HG03175 (cell line): ENCODE measurements at regions not wholly inside any gene's neighbourhood (a gene's known extent, or its start where the extent isn't known, plus 50 kb on each side); places are given as distances from the start of the nearest gene placed in this dataset.
"Not testable (repeated sequence)": the region's sequence is repeated elsewhere in the genome, so short reads cannot be mapped to it uniquely, and the experiment has no call there.

Experiments
- ATAC-seq: cut with Tn5 transposase; IDR thresholded peaks from one replicate; pipeline ENCODE4 v1.9.1; 2021; ENCODE audit warnings: mild to moderate bottlenecking, moderate library complexity; ENCODE audit not compliant: unreplicated experiment

DNA sequence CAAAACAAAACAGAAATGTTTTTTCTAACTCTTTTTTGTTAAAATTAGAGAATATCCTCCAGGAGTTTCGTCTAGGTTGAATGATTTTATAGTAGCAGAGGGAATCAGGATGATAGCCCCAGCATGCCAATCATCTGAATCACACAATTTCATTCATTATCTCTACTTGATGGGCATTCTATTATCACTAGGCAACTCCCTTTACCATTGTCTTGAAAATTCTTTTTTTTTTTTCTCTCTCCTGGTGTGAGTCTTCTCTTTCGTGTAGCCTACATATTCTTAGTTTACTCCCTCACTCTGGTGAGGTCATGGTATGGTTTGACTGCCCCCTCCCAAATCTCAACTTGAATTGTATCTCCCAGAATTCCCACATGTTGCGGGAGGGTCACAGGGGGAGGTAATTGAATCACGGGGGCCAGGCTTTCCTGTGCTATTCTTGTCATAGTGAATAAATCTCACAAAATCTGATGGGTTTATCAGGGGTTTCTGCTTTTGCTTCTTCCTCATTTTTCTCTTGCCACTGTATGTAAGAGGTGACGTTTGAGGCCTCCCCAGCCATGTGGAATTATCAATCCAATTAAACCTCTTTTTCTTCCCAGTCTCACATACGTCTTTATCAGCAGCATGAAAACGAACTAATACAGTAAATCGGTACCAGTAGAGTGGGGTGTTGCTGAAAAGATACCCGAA lies 105.0 kb downstream of the OTUD1 start:
- ATAC-seq: no peak

DNA sequence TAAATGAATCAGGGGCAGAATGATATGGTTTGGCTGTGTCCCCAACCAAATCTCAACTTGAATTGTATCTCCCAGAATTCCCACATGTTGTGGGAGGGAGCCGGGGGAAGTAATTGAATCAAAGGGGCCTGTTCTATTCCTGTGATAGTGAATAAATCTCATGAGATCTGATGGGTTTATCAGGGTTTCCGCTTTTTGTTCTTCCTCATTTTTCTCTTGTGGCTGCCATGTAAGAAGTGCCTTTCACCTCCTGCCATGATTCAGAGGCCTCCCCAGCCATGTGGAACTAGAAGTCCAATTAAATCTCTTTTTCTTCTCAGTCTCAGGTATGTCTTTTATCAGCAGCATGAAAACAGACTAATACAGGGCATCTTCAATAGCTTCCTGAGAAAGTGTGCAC lies 107.0 kb downstream of the OTUD1 start:
- ATAC-seq: not testable (repeated sequence)

DNA sequence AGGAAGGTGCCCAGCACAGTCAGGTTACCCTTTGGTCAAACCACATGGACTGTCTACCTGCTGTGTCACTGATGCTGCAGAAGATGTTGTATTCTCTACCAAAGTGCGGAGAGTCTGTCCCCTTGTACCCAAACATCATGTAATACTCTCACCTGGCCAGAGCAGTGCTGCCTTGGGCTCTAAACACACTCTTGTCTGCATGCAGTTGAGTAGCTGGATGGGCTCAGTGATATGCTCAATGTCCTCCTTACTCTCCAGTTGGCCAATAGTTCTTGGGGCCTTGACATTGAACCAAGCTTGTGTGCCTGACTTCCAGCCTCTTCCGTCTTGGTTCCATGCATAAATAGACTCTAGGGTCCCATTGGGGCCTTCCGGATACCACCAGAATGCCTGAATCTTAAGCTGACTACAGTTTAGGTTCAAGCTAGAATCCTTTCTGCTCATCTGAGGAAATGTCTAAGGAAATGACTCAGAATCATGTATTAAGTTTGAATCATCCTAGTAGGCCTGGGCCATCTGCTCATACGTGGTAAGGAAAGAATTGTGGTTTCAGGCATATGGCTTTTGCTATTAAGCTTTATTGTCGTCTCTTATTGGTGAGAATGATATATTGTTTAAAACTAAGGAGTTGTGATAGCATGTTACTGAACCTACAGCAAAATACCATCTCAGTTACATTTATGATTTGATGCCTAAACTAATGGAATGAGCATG lies 118.0 kb downstream of the OTUD1 start:
- ATAC-seq: no peak

DNA sequence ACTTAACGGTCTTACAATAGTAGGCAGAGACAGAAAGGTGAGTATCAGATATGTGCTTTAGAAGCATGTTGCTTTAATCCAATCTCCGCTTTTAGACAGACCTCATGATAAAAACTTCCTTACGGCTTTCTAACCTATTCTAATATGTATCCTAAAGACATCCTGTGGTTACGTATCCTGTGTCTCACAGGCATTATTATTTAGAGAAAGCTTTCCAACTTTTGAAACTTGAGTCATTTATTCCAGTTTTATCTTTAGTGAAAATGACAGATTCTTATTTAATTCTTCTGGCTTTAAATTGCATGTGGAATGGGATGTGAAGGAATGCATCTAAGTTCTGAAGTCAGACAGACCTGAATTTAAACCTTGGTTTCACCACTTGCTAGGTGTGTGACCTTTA lies 118.9 kb downstream of the OTUD1 start:
- ATAC-seq: no peak

DNA sequence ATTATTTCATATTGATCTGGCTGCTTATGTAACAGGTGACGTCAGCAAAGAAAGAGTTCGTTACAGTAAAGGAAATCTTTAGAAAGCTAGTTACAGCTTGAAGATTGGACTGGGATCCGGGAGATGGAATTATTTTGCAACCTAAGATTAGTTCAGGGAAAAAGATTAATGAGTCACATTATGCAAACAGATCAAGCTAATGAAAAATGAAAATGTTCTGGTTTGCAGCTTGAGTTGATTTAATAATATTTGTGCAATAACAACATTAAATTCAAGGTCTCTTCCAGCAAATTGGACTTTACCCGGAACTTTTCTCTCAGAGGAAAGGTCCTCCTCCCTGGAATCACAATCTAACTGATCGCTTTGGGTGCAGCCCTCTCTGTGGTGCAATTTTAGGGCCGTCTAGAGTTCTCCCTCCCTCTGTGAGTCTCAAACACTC lies 119.5 kb downstream of the OTUD1 start:
- ATAC-seq: no peak

DNA sequence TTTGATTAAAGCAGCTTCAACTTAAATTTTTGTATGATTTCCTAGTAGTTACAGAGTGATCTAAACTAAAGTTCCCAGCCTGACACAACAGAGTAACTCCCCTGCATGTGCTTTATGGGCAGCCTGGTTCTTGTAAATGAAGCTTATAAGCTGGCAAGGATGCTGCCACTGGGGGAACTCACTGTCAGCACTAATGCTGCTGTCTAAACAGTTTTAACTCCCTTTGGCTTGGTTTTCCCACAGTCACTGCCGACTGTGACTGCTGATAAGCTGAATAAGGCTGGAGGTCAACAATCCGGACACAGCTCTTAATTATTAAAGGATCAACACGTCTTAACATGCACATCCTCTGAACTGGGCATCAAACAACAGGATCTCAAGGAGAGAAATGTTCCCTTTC lies 130.1 kb downstream of the OTUD1 start:
- no peak for ATAC-seq

DNA sequence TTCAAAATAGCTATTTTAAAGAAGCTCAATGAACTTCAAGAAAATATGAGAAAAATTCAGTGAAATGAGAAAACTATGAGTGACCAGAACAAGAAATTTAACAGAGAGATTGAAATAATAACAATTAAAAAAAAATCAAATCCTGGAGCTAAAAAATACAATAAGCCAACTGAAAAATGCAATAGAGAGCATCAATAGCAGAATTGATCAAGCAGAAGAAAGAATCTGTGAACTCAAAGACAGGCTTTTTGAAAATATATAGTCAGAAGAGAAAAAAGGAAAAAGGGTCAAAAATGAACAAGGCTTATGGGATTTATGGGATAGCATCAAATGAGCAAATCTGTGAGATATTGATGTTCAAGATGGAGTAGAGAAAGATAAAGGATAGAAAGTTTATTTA lies 133.0 kb downstream of the OTUD1 start:
- no peak for ATAC-seq

DNA sequence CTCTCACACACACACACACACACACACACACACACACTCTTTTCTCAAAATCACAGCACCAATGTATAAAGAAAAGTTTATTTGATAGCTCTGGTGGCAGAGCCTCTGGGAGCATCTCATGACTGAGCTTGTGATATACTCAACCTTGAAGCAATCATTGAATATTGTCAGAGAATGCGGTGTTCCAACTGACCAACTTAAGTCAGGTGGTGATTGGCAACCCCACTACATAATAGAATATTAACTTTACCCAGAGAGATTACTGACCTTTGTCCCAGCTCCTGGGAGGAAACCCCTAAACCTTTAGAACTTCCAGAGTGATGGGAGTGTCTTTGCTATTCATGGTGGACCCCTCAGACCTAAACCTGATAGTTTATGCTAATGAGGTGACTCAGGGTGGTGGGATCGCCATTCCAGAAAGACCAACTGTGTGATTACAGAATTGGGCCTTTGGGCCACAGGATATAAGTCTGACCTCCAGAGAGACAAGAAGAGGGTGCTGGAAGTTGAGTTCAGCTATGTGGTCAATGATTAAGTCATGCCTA lies 143.1 kb downstream of the OTUD1 start:
- no peak for ATAC-seq

DNA sequence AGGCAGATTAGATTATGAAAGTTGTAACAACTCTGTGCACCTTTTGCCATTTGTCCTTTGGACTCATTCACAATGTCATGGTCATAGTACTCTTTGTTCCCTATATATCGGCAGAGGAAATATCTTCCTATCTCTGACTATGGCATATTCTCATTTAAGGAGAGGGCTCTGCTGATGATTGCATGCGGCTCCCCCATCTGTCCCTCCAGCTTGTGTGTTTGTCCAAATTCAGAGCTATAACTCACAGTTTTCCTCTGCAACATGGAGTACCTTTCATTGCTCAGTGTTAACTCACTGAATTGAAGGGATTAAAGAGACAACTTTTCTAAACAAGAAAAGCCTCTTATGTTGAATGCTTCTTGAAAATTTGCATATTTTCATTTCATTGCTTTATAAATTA lies 145.5 kb downstream of the OTUD1 start:
- ATAC-seq: no peak

DNA sequence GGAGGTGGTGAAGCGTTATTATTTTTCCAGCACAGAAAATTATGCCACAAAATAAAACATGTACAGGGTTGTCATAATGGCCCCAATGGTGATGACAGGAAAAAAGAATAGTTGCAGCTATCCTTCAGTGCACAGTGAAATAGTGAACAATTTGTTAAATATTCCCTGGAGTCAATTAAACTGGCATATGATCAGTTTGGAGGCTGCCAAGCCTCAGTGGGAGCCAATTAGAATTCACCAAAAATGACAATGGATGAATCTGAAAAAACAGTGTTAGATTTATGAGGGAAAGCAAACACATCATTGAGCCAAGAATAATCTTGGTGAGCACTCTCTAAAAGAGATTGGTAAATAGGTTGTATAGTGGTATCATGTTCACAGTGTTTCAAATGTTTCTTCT lies 146.3 kb downstream of the OTUD1 start:
- ATAC-seq: no peak

DNA sequence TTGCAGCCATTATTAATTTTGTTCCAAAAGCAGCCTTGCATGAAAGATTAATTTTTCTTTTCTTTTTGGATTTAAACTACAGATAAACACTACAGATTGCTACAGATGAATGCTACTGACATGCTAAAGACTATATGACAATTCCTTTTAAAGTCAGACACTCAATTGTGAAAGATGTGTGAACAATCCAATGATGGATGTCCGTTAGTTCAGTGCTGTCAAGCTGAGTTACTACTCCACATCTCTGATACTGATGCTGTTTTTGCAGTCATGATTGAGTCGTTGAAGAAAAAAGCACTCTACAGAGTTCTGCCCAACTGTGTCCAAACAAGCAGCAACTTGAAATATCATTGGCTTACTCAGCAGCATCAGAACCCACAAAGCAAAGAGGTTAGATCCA lies 146.8 kb downstream of the OTUD1 start:
- no peak for ATAC-seq

DNA sequence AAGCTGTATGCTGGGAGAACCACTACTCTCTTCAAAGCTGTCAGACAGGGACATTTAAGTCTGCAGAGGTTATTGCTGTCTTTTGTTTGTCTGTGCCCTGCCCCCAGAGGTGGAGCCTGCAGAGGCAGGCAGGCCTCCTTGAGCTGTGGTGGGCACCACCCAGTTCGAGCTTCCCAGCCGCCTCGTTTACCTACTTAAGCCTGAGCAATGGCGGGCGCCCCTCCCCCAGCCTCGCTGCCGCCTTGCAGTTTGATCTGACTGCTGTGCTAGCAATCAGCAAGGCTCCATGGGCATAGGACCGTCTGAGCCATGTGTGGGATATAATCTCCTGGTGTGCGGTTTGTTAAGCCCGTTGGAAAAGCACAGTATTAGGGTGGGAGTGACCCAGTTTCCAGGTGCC lies 156.4 kb downstream of the OTUD1 start:
- ATAC-seq: not testable (repeated sequence)

DNA sequence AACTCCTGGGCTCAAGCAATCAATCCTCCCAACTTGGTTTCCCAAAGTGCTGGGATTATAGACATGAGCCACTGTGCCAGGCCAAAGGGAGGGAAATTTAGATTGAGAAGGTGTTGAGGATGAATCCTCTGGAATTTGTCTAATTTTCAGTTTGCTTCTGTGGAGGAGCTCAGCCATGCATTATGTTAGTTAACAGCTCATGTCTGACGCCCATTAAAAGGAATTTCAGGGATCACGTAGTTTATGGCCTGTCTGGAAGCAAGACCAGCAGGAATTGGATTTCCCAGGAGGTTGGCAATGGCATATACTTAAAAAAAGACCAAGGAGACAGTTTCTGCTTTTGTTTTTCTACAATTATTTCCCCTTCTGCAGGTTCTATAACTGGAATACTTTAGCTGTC lies 165.7 kb downstream of the OTUD1 start:
- no peak for ATAC-seq

DNA sequence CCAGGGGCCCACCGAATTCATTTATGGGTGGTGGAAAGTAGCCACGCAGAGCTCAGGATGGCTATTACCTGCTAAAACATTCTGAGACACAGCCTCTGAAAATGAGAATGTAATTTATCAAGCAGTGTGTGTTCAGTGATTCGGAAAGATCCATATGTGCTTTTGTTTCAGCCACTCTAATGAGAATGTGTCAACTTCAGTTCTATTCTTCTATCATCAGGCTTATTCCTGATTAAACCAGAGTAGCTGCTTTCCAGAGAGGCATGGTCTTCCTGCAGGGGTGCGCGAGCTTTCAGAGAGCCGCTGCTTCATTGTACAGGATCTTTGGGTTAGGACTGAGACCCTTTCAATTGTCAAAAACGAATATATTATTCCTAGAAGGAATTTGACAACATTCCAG lies 167.6 kb downstream of the OTUD1 start:
- ATAC-seq: no peak

DNA sequence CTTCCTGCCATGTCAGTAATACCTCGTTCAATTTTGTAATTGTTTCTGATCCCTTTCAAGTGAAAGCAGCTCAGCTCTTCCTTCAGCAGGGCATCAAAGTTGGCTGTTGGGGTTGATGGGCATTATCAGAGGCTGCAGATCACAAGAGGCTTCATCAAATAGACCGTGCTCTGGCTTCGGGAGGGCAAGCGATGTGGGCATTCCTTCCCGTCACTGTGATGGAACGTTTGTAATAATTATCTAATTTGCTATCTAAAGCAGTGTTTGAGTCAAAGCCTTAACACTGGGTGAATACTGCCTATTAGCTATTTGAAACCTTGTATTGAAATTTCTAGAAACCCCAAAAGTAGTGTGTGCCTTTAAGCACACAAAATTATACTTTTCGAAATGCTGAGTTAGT lies 170.1 kb downstream of the OTUD1 start:
- no peak for ATAC-seq

DNA sequence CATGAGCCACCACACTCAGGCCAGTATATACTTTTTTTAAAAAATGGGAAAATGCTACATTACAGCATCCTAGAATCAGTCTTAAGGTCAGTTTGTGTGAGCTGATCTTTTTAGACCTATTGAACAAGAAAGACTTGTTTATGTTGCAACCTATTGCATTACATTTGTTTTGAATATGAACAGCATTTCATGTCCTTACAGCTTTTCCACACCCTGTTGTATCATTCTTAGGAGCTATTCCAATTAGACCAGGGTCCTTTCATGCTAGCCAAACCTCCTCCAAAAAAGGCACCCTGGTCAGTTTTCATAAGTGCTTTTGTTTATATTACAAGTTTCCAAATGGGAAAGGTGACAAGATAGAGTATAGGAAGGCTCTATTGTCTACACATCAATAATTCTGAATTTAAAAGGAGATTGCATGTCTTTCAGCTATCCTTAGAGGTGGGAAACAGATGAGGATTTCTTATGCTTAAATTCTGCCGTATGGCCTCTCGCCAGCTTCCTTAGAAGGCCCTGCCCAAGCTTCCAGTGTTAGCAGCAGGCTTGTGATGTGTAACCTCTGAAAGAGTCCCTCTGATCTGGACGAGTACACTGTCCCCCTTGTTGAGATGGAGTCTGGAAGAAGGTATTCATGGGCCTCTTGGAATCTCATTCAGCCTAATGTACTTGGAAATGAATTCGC lies 171.9 kb downstream of the OTUD1 start:
- ATAC-seq: no peak

DNA sequence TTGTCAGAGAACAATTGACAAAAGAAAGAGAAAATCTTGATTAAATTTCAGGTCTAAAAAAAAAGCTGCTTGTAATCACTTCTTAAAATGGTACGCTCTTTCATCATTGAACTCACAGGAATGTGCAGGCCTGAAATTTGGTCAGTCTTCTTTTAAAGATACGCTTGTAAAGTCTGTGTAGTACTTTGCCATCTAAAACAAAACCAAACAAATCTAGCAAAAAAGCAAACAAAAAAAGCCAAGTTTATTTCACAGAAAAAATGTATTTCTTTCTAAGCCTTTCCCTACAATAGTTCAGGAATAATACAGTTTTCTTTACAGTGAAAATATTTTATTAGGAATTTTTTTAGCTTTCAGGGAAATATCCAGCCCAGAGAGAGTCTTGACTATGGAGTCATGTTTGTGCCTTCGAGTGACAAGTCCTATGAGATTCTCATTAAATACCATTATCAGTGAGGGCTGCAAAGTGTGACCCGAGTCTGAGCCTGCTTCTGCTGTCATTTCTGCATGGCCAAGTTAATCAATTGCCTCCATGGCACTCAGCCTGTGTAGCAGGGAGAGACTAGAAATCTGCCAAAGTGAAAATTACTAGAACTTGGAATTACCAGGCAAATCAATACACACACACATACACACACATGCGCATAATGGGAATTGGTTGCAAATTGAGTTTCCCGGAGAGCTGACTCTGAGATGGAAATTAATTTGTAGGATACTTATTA lies 172.6 kb downstream of the OTUD1 start:
- no peak for ATAC-seq

DNA sequence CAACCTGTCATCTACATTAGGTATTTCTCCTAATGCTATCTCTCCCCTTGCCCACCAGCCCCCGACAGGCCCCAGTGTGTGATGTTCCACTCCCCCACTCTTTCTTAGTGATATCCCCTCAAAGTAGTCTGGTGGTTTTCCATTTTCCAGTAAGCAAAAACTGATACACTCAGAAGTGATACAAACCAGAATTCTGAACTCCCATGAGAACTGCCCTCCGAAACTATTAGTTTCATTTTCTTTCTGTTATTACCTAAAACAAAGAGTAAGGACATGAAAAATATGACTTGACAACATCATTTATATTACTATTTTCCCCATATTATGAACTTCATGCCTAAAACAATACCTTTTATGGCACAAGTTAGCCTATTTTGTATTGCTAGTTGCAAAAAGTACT lies 175.0 kb downstream of the OTUD1 start:
- ATAC-seq: peak; percentile 52

DNA sequence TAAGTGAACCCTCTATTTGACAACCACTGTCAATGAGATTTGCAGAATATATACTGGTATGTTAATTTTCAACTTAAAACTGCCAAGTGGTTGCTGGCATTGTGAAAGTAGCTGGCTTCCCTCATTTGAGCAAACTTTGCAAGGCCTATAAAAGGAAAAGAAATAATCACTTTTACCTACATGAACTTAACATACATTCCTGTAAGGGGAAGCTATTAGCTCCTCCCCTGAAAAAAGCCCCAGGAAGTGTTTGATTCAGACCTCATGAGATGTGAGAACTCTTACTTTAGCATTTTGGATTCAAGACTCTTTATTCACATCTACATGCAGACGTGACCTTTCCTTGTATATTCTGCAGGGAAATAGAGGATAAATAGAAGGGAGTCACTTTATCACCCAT lies 175.6 kb downstream of the OTUD1 start:
- peak; percentile 32 for ATAC-seq

DNA sequence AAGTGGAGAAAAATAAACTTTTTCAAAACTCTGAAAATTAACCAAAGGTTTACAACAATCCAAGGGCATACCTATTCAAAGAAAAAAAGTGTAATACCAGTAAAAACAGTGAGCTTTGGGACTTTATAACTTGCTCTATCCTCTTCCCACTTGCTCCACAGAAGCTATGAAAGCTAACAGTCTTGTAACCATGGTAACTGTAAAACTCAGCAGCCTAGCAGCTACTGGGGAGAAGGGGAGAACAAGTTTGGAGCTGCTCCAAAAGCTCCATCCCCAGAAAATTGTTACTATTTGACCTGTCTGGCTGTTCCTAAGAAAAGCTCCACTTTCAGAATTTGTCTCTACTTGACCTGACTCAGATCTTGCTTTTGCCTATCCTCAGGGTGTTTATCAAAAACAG lies 191.5 kb downstream of the OTUD1 start:
- no peak for ATAC-seq

DNA sequence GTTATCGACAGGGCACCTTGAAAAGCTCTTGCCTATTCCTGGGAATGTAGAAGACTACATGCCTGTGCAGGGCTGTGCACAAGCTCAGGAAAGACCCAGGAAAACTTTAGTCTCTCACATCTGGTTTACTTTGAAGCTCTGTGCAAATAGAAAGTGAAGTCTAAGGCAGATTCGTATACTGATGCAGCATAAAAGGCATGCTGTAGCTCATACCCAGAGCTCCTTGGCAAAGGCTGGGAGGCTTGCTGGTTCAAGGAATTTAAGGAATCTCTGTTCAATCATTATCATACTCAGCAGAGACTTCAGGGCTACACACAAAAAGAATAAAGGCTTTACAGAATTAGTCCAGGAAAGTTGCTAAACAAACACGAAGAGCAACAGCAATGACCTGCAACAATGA lies 192.0 kb downstream of the OTUD1 start:
- ATAC-seq: no peak
